Gastrocnemius medialis (tissue), 4 donors: ENCODE measurements at regions not wholly inside any gene's neighbourhood (a gene's known extent, or its start where the extent isn't known, plus 50 kb on each side); places are given as distances from the start of the nearest gene placed in this dataset.

Experiments used
- ATAC-seq, 2 donors: fragments of 150-250 bp; one replicate each; pipeline ENCODE4 v1.9.1; 2016
- DNase-seq, 2 donors: peaks; one replicate each; pipeline ENCODE4 v3.0.0-alpha.2; 2019
- H3K27ac ChIP-seq, 4 donors: fragments of 200-600 bp; sonication (generic); 1 replicate in 1 of 4; 2 replicates in 3 of 4; pipeline ENCODE4 v1.5.1; 2016 to 2018; ENCODE audit warnings: mild to moderate bottlenecking in 2 of 4, moderate library complexity in 1 of 4
- H3K27me3 ChIP-seq, 3 donors: fragments of 200-600 bp; sonication (generic) in 2 of 3; 1 replicate in 1 of 3; 2 replicates in 2 of 3; pipeline versions ENCODE4 v1.5.1 to v1.6.0; 2016 to 2019; ENCODE audit warnings: mild to moderate bottlenecking in 1 of 3, moderate library complexity in 1 of 3
- H3K36me3 ChIP-seq, 2 donors: fragments of 200-600 bp; sonication (generic) in 1 of 2; one replicate each; pipeline ENCODE4 v1.5.1; 2017 to 2018
- H3K4me1 ChIP-seq, 2 donors: fragments of 200-600 bp; sonication (generic) in 1 of 2; one replicate each; pipeline ENCODE4 v1.5.1; 2016 to 2017; ENCODE audit warnings: mild to moderate bottlenecking in 2 of 2
- H3K4me3 ChIP-seq, 4 donors: fragments of 200-600 bp; sonication (generic) in 3 of 4; 1 replicate in 1 of 4; 2 replicates in 3 of 4; pipeline ENCODE4 v1.5.1; 2016 to 2019; ENCODE audit warnings: mild to moderate bottlenecking in 2 of 4
- H3K9me3 ChIP-seq, 3 donors: fragments of 200-600 bp; sonication (generic) in 2 of 3; 1 replicate in 1 of 3; 2 replicates in 2 of 3; pipeline ENCODE4 v1.5.1; 2016 to 2019
- CTCF ChIP-seq, 5 experiments: fragments of 450-650 bp in 3 of 5; fragments of 200-600 bp in 2 of 5; sonication (generic) in 2 of 5; IDR thresholded peaks in 4 of 5; conservative IDR thresholded peaks in 1 of 5; 1 replicate in 4 of 5; 2 replicates in 1 of 5; pipeline ENCODE4 v1.5.1; 2016 to 2019; ENCODE audit warnings: antibody characterized with exemption in 5 of 5, mild to moderate bottlenecking in 3 of 5, moderate library complexity in 3 of 5
- POLR2A ChIP-seq, 2 donors: fragments of 450-650 bp; IDR thresholded peaks; one replicate each; pipeline ENCODE4 v1.6.1; 2017; ENCODE audit warnings: antibody characterized with exemption in 2 of 2, mild to moderate bottlenecking in 2 of 2, moderate library complexity in 2 of 2
- in situ Hi-C, 4 donors: fragments of 200-750 bp; cut with MboI; loops; one replicate each; pipeline versions ENCODE4 v1.15.0 to v1.8.0; 2017; ENCODE audit warnings: low sequenced_read_pairs in 4 of 4
- intact Hi-C: fragments of 100-400 bp; cut with DNase I; formaldehyde crosslinking; loops from one replicate; pipeline ENCODE4 v1.15.1; 2023; ENCODE audit warnings: low total_unique reads

DNA sequence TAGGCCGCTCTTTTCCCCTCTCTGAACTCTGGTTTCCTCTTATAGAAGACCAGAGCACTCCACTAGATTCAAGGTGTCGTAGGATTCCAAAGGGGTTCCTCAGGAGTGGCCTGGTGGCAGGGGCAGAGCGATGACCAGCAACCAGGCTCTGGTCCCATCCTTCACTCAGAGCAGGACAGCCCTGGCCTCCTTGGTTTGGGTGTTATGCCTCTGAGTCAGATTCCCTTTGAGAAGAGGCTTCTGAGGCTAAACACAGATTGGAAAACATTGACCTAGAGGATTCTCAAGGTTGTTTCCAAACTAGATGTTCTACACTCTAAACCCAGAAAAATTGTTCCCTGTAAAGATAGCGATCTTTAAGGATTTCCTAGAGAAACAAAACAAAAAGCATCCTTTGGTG lies 49.8 kb upstream of the IKBKE start:
- Histone ChIP-seq H3K27me3 (no peaks in the 10 kb centered on the region), H3K4me3 (no peak overlapping the region), H3K36me3 (peaks cover 0 to 2% of the 10 kb centered on the region in 2 donors), H3K27ac (no peak overlapping the region), H3K4me1 (no peaks in the 10 kb centered on the region), H3K9me3 (no peaks in the 10 kb centered on the region)
- TF ChIP-seq CTCF (IDR thresholded peaks at IDR 0.05 in 4 of 5, conservative IDR thresholded peaks at IDR 0.05 in 1 of 5) (no peak), POLR2A (IDR thresholded peaks at IDR 0.05) (no peak)
- DNase-seq (no peak), ATAC-seq (no peak)
- intact Hi-C loops: no loop called here
- in situ Hi-C loops: no loop called here
